K562 (cell line): ENCODE measurements at regions not wholly inside any gene's neighbourhood (a gene's known extent, or its start where the extent isn't known, plus 50 kb on each side); places are given as distances from the start of the nearest gene placed in this dataset.

Source experiments
- ATF7 ChIP-seq: fragments of 450-650 bp; IDR thresholded peaks from 2 replicates; pipeline ENCODE4 v1.7.1; 2014; ENCODE audit warnings: mild to moderate bottlenecking, moderate library complexity
- BRD9 ChIP-seq: fragments of 450-650 bp; IDR thresholded peaks from 2 replicates; pipeline ENCODE4 v1.6.1; 2018; ENCODE audit warnings: low read depth; ENCODE audit not compliant: partially characterized antibody
- CHCHD3 ChIP-seq: fragments of 250-450 bp; sonication (Bioruptor Pico); IDR thresholded peaks from 2 replicates; pipeline ENCODE4 v2.1.2; 2022; ENCODE audit warnings: mild to moderate bottlenecking
- CREB3 ChIP-seq: fragments of 450-650 bp; conservative IDR thresholded peaks from 2 replicates; pipeline ENCODE4 v1.6.1; 2016; ENCODE audit warnings: missing genetic modification characterization, low read depth, mild to moderate bottlenecking, missing compliant biosample characterization, moderate library complexity
- DIDO1 ChIP-seq: fragments of 450-650 bp; IDR thresholded peaks from 2 replicates; pipeline ENCODE4 v1.6.1; 2016; ENCODE audit warnings: low read depth, missing biosample characterization, missing genetic modification characterization
- EP400 ChIP-seq: fragments of 450-650 bp; IDR thresholded peaks from 2 replicates; pipeline ENCODE4 v1.6.1; 2017; ENCODE audit warnings: antibody characterized with exemption, mild to moderate bottlenecking, moderate library complexity
- ESRRB ChIP-seq: fragments of 250-450 bp; sonication (Bioruptor Pico); IDR thresholded peaks from 2 replicates; pipeline ENCODE4 v1.5.0; 2020; ENCODE audit warnings: mild to moderate bottlenecking, moderate library complexity, borderline replicate concordance
- IRF2 ChIP-seq: sonication (generic); formaldehyde crosslinking; IDR thresholded peaks from 2 replicates; pipeline ENCODE4 v1.8.1; 2022; ENCODE audit warnings: mild to moderate bottlenecking, missing genetic modification reagents
- KAT7 ChIP-seq: sonication (generic); formaldehyde crosslinking; IDR thresholded peaks from 2 replicates; pipeline ENCODE4 v1.8.0; 2022; ENCODE audit warnings: missing genetic modification reagents, mild to moderate bottlenecking, borderline replicate concordance
- MAZ ChIP-seq, 2 experiments: fragments of 450-650 bp in 1 of 2; sonication (generic) in 1 of 2; formaldehyde crosslinking; IDR thresholded peaks in 1 of 2; conservative IDR thresholded peaks in 1 of 2; 2 replicates each; pipeline versions ENCODE4 v1.4.0 to v1.5.0; 2020; ENCODE audit warnings: mild to moderate bottlenecking in 1 of 2, missing genetic modification reagents in 1 of 2
- MEIS2 ChIP-seq: fragments of 450-650 bp; IDR thresholded peaks from 2 replicates; pipeline ENCODE4 v1.6.1; 2014; ENCODE audit warnings: mild to moderate bottlenecking; ENCODE audit not compliant: partially characterized antibody
- NCOA6 ChIP-seq: fragments of 450-650 bp; IDR thresholded peaks from 2 replicates; pipeline ENCODE4 v1.6.1; 2017; ENCODE audit warnings: mild to moderate bottlenecking
- RHOXF2B ChIP-seq: fragments of 250-450 bp; sonication (Bioruptor Pico); conservative IDR thresholded peaks from 2 replicates; pipeline ENCODE4 v1.5.1; 2021
- SPI1 ChIP-seq: IDR thresholded peaks from 2 replicates; pipeline ENCODE4 v1.6.1; 2011; ENCODE audit warnings: low read depth, low read length, control low read depth, borderline replicate concordance
- SREBF1 ChIP-seq: fragments of 150-350 bp; IDR thresholded peaks from 2 replicates; pipeline ENCODE4 v1.6.1; 2014; ENCODE audit warnings: antibody characterized with exemption, low read depth, low read length, borderline replicate concordance
- XRCC3 ChIP-seq: fragments of 450-650 bp; IDR thresholded peaks from 2 replicates; pipeline ENCODE4 v1.6.1; 2017; ENCODE audit warnings: mild to moderate bottlenecking, moderate library complexity
- ZC3H8 ChIP-seq: fragments of 450-650 bp; IDR thresholded peaks from 2 replicates; pipeline ENCODE4 v1.6.1; 2017
- ZFPM2 ChIP-seq: fragments of 250-450 bp; sonication (Bioruptor Pico); IDR thresholded peaks from 2 replicates; pipeline ENCODE4 v1.5.1; 2022; ENCODE audit warnings: mild to moderate bottlenecking
- ZNF134 ChIP-seq: fragments of 250-450 bp; sonication (Bioruptor Pico); conservative IDR thresholded peaks from 2 replicates; pipeline ENCODE4 v1.4.0; 2020
- ZNF445 ChIP-seq: fragments of 250-450 bp; sonication (Bioruptor Pico); IDR thresholded peaks from 2 replicates; pipeline ENCODE4 v1.4.0; 2020; ENCODE audit warnings: low read depth, mild to moderate bottlenecking, moderate library complexity
- ZNF764 ChIP-seq: fragments of 250-450 bp; sonication (Bioruptor Pico); IDR thresholded peaks from 2 replicates; pipeline ENCODE4 v1.4.0; 2020; ENCODE audit warnings: low read depth, mild to moderate bottlenecking, moderate library complexity
- TF ChIP-seq, protein P1 (sequence below): sonication (generic); formaldehyde crosslinking; IDR thresholded peaks from 2 replicates; pipeline ENCODE4 v1.4.0; 2020; ENCODE audit warnings: mild to moderate bottlenecking, missing genetic modification reagents
- TF ChIP-seq, protein P2 (sequence below), 2 experiments: fragments of 450-650 bp in 1 of 2; sonication (generic) in 1 of 2; formaldehyde crosslinking in 1 of 2; IDR thresholded peaks in 1 of 2; conservative IDR thresholded peaks in 1 of 2; 2 replicates each; pipeline versions ENCODE4 v1.6.1 to v1.8.1; 2016 to 2023; ENCODE audit warnings: mild to moderate bottlenecking in 2 of 2, moderate library complexity in 2 of 2, inconsistent platforms in 1 of 2, missing genetic modification reagents in 1 of 2
- TF ChIP-seq, protein P3 (sequence below): fragments of 450-650 bp; IDR thresholded peaks from 2 replicates; pipeline ENCODE4 v1.6.1; 2018; ENCODE audit warnings: mild to moderate bottlenecking, low read depth; ENCODE audit not compliant: partially characterized antibody

DNA sequence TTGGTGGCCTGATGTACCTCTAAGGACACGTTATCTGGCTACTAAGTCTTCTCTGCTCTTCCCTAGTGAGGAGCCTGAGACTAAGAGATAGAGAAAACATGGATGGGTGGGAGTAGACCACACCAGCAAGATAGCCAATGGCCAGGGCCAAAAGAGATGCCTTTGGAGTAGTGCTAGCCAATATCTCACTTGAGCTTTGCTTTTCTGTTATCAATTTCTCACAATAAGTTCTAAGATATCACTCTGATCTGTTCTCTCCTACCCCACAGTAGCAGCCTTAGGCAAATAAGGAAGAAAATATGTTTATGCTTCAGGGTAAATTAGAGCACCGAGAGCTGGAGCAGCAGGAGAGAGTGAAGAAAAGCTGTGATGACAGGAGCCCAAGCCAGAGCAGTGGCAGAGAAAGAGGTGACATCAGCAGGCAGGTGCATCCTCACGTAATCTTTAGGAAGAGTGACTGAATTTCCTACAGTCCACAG, 343.9 kb upstream of the NOCT start (continued):
- TF ChIP-seq ZNF134 (CRISPR knock-in tag) (no peak), ZNF445 (CRISPR knock-in tag) (no peak), SREBF1 (no peak), KAT7 (CRISPR knock-in tag) (no peak), DIDO1 (tag) (no peak), IRF2 (CRISPR knock-in tag) (no peak), MAZ (CRISPR knock-in tag; conservative IDR thresholded peaks at IDR 0.05 in 1 of 2, IDR thresholded peaks at IDR 0.05 in 1 of 2) (no peak), NCOA6 (no peak), EP400 (0 out of 2 replicates have a peak, but pooled peaks have one; percentile 34), SPI1 (no peak), XRCC3 (no peak), ESRRB (CRISPR knock-in tag) (no peak), CREB3 (tag) (no peak), CHCHD3 (CRISPR knock-in tag) (no peak), ATF7 (peak; percentile 71; the same call in 1 of the 2 replicates), MEIS2 (peak; percentile 45), ZC3H8 (no peak), BRD9 (no peak), ZNF764 (no peak), ZFPM2 (CRISPR knock-in tag) (no peak), RHOXF2B (CRISPR knock-in tag) (no peak)
- TF ChIP-seq, protein P1, sequence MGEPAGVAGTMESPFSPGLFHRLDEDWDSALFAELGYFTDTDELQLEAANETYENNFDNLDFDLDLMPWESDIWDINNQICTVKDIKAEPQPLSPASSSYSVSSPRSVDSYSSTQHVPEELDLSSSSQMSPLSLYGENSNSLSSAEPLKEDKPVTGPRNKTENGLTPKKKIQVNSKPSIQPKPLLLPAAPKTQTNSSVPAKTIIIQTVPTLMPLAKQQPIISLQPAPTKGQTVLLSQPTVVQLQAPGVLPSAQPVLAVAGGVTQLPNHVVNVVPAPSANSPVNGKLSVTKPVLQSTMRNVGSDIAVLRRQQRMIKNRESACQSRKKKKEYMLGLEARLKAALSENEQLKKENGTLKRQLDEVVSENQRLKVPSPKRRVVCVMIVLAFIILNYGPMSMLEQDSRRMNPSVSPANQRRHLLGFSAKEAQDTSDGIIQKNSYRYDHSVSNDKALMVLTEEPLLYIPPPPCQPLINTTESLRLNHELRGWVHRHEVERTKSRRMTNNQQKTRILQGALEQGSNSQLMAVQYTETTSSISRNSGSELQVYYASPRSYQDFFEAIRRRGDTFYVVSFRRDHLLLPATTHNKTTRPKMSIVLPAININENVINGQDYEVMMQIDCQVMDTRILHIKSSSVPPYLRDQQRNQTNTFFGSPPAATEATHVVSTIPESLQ (CRISPR knock-in tag): no peak
- TF ChIP-seq, protein P2, sequence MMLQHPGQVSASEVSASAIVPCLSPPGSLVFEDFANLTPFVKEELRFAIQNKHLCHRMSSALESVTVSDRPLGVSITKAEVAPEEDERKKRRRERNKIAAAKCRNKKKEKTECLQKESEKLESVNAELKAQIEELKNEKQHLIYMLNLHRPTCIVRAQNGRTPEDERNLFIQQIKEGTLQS (IDR thresholded peaks at IDR 0.05): peak; percentile 67
- TF ChIP-seq, protein P2 (CRISPR knock-in tag; conservative IDR thresholded peaks at IDR 0.05): 0 out of 2 replicates have a peak, but pooled peaks have one; percentile 16
- TF ChIP-seq, protein P3, sequence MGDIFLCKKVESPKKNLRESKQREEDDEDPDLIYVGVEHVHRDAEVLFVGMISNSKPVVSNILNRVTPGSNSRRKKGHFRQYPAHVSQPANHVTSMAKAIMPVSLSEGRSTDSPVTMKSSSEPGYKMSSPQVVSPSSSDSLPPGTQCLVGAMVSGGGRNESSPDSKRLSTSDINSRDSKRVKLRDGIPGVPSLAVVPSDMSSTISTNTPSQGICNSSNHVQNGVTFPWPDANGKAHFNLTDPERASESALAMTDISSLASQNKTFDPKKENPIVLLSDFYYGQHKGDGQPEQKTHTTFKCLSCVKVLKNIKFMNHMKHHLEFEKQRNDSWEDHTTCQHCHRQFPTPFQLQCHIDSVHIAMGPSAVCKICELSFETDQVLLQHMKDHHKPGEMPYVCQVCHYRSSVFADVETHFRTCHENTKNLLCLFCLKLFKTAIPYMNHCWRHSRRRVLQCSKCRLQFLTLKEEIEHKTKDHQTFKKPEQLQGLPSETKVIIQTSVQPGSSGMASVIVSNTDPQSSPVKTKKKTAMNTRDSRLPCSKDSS: no peak
